GM19023 (cell line): ENCODE measurements at regions not wholly inside any gene's neighbourhood (a gene's known extent, or its start where the extent isn't known, plus 50 kb on each side); places are given as distances from the start of the nearest gene placed in this dataset.

Experiments used
- ATAC-seq: cut with Tn5 transposase; IDR thresholded peaks from one replicate; pipeline ENCODE4 v1.9.1; 2021; ENCODE audit warnings: mild to moderate bottlenecking, moderate library complexity; ENCODE audit not compliant: unreplicated experiment

- no peak for ATAC-seq
Observed at GRCh38 chr16:65445313-65446260, 323.7 kb upstream of the CDH11 start.

- ATAC-seq, result no peak
Observed at GRCh38 chr16:65441501-65441900, 319.6 kb upstream of the CDH11 start.

GRCh38 chr16:65429504-65430181, 307.8 kb upstream of the CDH11 start:
- ATAC-seq, result no peak

GRCh38 chr16:65426484-65426883, 304.6 kb upstream of the CDH11 start:
- ATAC-seq, result no peak

GRCh38 chr16:65422934-65423333, 301.1 kb upstream of the CDH11 start:
- ATAC-seq, result no peak

- ATAC-seq, result no peak
Observed at GRCh38 chr16:65421596-65421995, 299.7 kb upstream of the CDH11 start.

- ATAC-seq, result no peak
Observed at GRCh38 chr16:65418435-65418834, 296.6 kb upstream of the CDH11 start.

GRCh38 chr16:65415460-65415859, 293.6 kb upstream of the CDH11 start:
- no peak for ATAC-seq

GRCh38 chr16:65414284-65414984, 292.6 kb upstream of the CDH11 start:
- ATAC-seq, result no peak

- ATAC-seq, result no peak
Observed at GRCh38 chr16:65413861-65414260, 292.0 kb upstream of the CDH11 start.

GRCh38 chr16:65410801-65411200, 288.9 kb upstream of the CDH11 start:
- ATAC-seq, result no peak

GRCh38 chr16:65409510-65409909, 287.6 kb upstream of the CDH11 start:
- no peak for ATAC-seq

- no peak for ATAC-seq
Observed at GRCh38 chr16:65406933-65407332, 285.1 kb upstream of the CDH11 start.

- ATAC-seq, result no peak
Observed at GRCh38 chr16:65406116-65406515, 284.3 kb upstream of the CDH11 start.

- ATAC-seq, result no peak
Observed at GRCh38 chr16:65394281-65394680, 272.4 kb upstream of the CDH11 start.

- ATAC-seq, result no peak
Observed at GRCh38 chr16:65392806-65393565, 271.1 kb upstream of the CDH11 start.

GRCh38 chr16:65388592-65388991, 266.7 kb upstream of the CDH11 start:
- ATAC-seq, result no peak

GRCh38 chr16:65386672-65387071, 264.8 kb upstream of the CDH11 start:
- no peak for ATAC-seq

GRCh38 chr16:65384441-65384840, 262.6 kb upstream of the CDH11 start:
- no peak for ATAC-seq

- no peak for ATAC-seq
Observed at GRCh38 chr16:65377195-65377594, 255.3 kb upstream of the CDH11 start.

GRCh38 chr16:65376601-65377000, 254.7 kb upstream of the CDH11 start:
- no peak for ATAC-seq
